PC-9 (cell line): ENCODE measurements at regions not wholly inside any gene's neighbourhood (a gene's known extent, or its start where the extent isn't known, plus 50 kb on each side); places are given as distances from the start of the nearest gene placed in this dataset.

Experiments
- BruUV-seq: library from RNA; stranded (reverse); fragments of 400-500 nt; replicated peaks from 2 replicates; lab custom pipeline; 2021; lab: Mats Ljungman, UMichigan
- CTCF ChIA-PET: fragments of 300-600 bp; sonication (Branson Sonifier 250); formaldehyde crosslinking; loops from one replicate; lab custom pipeline; 2022; ENCODE audit warnings: antibody characterized with exemption; lab: Charles Lee
- POLR2A ChIA-PET: fragments of 300-600 bp; sonication (Branson Sonifier 250); formaldehyde crosslinking; loops from one replicate; lab custom pipeline; 2022; ENCODE audit warnings: antibody characterized with exemption; ENCODE audit not compliant: unreplicated experiment; lab: Charles Lee
- DNase-seq, 2 experiments: peaks; one replicate each; pipeline versions ENCODE4 v3.0.0 to v3.0.0-alpha.2; 2015 to 2022; ENCODE audit warnings: mixed read lengths in 1 of 2
- H2AFZ ChIP-seq: fragments of 200-600 bp; sonication (generic); 2 replicates; pipeline ENCODE4 v1.8.1; 2017; ENCODE audit warnings: antibody characterized with exemption
- H3F3A ChIP-seq: fragments of 200-600 bp; sonication (generic); 2 replicates; pipeline ENCODE4 v1.8.1; 2017; ENCODE audit warnings: antibody characterized with exemption, mild to moderate bottlenecking, low read depth; ENCODE audit not compliant: insufficient read depth
- H3K27ac ChIP-seq: fragments of 200-600 bp; sonication (generic); 2 replicates; pipeline ENCODE4 v1.6.1; 2016; ENCODE audit warnings: mixed run types
- H3K27me3 ChIP-seq: fragments of 200-600 bp; sonication (generic); 2 replicates; pipeline ENCODE4 v1.6.1; 2016; ENCODE audit warnings: low read depth, mixed run types; ENCODE audit not compliant: insufficient read depth
- H3K36me3 ChIP-seq: fragments of 200-600 bp; sonication (generic); 2 replicates; pipeline ENCODE4 v1.6.1; 2016; ENCODE audit warnings: low read depth, mixed run types
- H3K4me1 ChIP-seq: fragments of 200-600 bp; sonication (generic); replicated peaks from 2 replicates; pipeline ENCODE4 v1.6.1; 2016; ENCODE audit warnings: mixed run types; ENCODE audit not compliant: insufficient read depth
- H3K4me2 ChIP-seq: fragments of 200-600 bp; sonication (generic); 2 replicates; pipeline ENCODE4 v1.6.1; 2017; ENCODE audit warnings: mixed run types
- H3K4me3 ChIP-seq: fragments of 200-600 bp; sonication (generic); 2 replicates; pipeline ENCODE4 v1.6.1; 2016; ENCODE audit warnings: mixed run types
- H3K79me2 ChIP-seq: fragments of 200-600 bp; sonication (generic); 2 replicates; pipeline ENCODE4 v1.6.1; 2017; ENCODE audit warnings: low read depth, mixed run types
- H3K9me2 ChIP-seq: fragments of 200-600 bp; sonication (generic); 2 replicates; pipeline ENCODE4 v1.8.1; 2017; ENCODE audit warnings: mild to moderate bottlenecking; ENCODE audit not compliant: insufficient read depth
- H3K9me3 ChIP-seq: fragments of 200-600 bp; sonication (generic); 2 replicates; pipeline ENCODE4 v1.8.1; 2016; ENCODE audit warnings: low read depth; ENCODE audit not compliant: insufficient read depth
- H4K20me1 ChIP-seq: fragments of 200-600 bp; sonication (generic); 2 replicates; pipeline ENCODE4 v1.8.1; 2017; ENCODE audit not compliant: insufficient read depth
- CTCF ChIP-seq: fragments of 200-600 bp; sonication (generic); conservative IDR thresholded peaks from 2 replicates; pipeline ENCODE4 v1.6.1; 2017; ENCODE audit warnings: mixed run types, antibody characterized with exemption, mild to moderate bottlenecking, moderate library complexity
- EZH2 ChIP-seq: fragments of 200-600 bp; sonication (generic); IDR thresholded peaks from 2 replicates; pipeline ENCODE4 v1.8.0; 2017; ENCODE audit warnings: antibody characterized with exemption, low read depth
- intact Hi-C: fragments of 100-400 bp; cut with micrococcal nuclease; formaldehyde crosslinking; loops from one replicate; pipeline ENCODE4 v1.10.0; 2022; ENCODE audit not compliant: unreplicated experiment

- no peaks in the 10 kb centered on the region for H3K79me2 ChIP-seq
- H3K4me3 ChIP-seq = no peak overlapping the region
- no peaks in the 10 kb centered on the region for H4K20me1 ChIP-seq
- ChIA-PET CTCF (no interaction called here), POLR2A (no interaction called here)
- no peak for DNase-seq
- H3K27me3 ChIP-seq = no peaks in the 10 kb centered on the region
- no TSS peak for BruUV-seq
- TF ChIP-seq CTCF = no peak
- no peak for TF ChIP-seq EZH2
- H3K36me3 ChIP-seq = no peaks in the 10 kb centered on the region
- H3K9me3 ChIP-seq = no peaks in the 10 kb centered on the region
- no peak overlapping the region for H3K27ac ChIP-seq
- H2AFZ ChIP-seq = no peak overlapping the region
- H3K4me2 ChIP-seq = no peak overlapping the region
- no peaks in the 10 kb centered on the region for H3K4me1 ChIP-seq
- intact Hi-C loops = no loop called here
- H3K9me2 ChIP-seq = no peaks in the 10 kb centered on the region
- no peaks in the 10 kb centered on the region for H3F3A ChIP-seq
These were observed 288.2 kb upstream of the SEMA3D start for GRCh38 chr7:85475071-85475470.

GRCh38 chr7:85474234-85474633 is 287.4 kb upstream of the SEMA3D start:
- no peaks in the 10 kb centered on the region for H3K36me3 ChIP-seq
- POLR2A ChIA-PET = no interaction called here
- no peak overlapping the region for H3K27ac ChIP-seq
- TF ChIP-seq CTCF (no peak), EZH2 (no peak)
- no peaks in the 10 kb centered on the region for H3K9me3 ChIP-seq
- no peaks in the 10 kb centered on the region for H3K79me2 ChIP-seq
- H3F3A ChIP-seq = no peaks in the 10 kb centered on the region
- H3K4me1 ChIP-seq = no peaks in the 10 kb centered on the region
- CTCF ChIA-PET = no interaction called here
- H3K4me2 ChIP-seq = no peak overlapping the region
- DNase-seq = no peak
- H3K9me2 ChIP-seq = no peaks in the 10 kb centered on the region
- H2AFZ ChIP-seq = no peak overlapping the region
- intact Hi-C loops = no loop called here
- H3K27me3 ChIP-seq = no peaks in the 10 kb centered on the region
- BruUV-seq = no TSS peak
- H4K20me1 ChIP-seq = no peaks in the 10 kb centered on the region
- no peak overlapping the region for H3K4me3 ChIP-seq

GRCh38 chr7:85471740-85472139 is 284.9 kb upstream of the SEMA3D start:
- no peak for DNase-seq
- H3K36me3 ChIP-seq = no peaks in the 10 kb centered on the region
- no peaks in the 10 kb centered on the region for H3K9me3 ChIP-seq
- no peaks in the 10 kb centered on the region for H4K20me1 ChIP-seq
- no peaks in the 10 kb centered on the region for H3K9me2 ChIP-seq
- no peak overlapping the region for H2AFZ ChIP-seq
- ChIA-PET CTCF (interaction anchor here (0.5 kb wide), 1 partner anchor 53 kb away, joined by 11 read pairs; no protein-coding TSS in a partner anchor), POLR2A (no interaction called here)
- H3K27me3 ChIP-seq = no peaks in the 10 kb centered on the region
- intact Hi-C loops = no loop called here
- TF ChIP-seq CTCF = no peak
- TF ChIP-seq EZH2 = no peak
- no peak overlapping the region for H3K4me3 ChIP-seq
- no peaks in the 10 kb centered on the region for H3K79me2 ChIP-seq
- no TSS peak for BruUV-seq
- no peak overlapping the region for H3K27ac ChIP-seq
- H3F3A ChIP-seq = no peaks in the 10 kb centered on the region
- H3K4me1 ChIP-seq = no peaks in the 10 kb centered on the region
- H3K4me2 ChIP-seq = no peak overlapping the region
